NCI-H1105 treated with DMSO at 0.1 percent for 48 hours (cell line): ENCODE measurements at regions not wholly inside any gene's neighbourhood (a gene's known extent, or its start where the extent isn't known, plus 50 kb on each side); places are given as distances from the start of the nearest gene placed in this dataset.
"Not testable (repeated sequence)": the region's sequence is repeated elsewhere in the genome, so short reads cannot be mapped to it uniquely, and the experiment has no call there.

Source experiments
- DNase-seq: peaks from one replicate; lab custom pipeline; 2025; lab: John Stamatoyannopoulos, UW

- DNase-seq = no peak
These were observed 193.9 kb upstream of the RAG2 start for GRCh38 chr11:36791957-36792356.

GRCh38 chr11:36790526-36790925 is 192.5 kb upstream of the RAG2 start:
- no peak for DNase-seq

- no peak for DNase-seq
These were observed 185.8 kb upstream of the RAG2 start for GRCh38 chr11:36783808-36784207.

GRCh38 chr11:36779791-36780190 is 181.8 kb upstream of the RAG2 start:
- no peak for DNase-seq

GRCh38 chr11:36777311-36777710 is 179.3 kb upstream of the RAG2 start:
- DNase-seq = no peak

- DNase-seq = no peak
These were observed 177.7 kb upstream of the RAG2 start for GRCh38 chr11:36775756-36776155.

- no peak for DNase-seq
These were observed 177.1 kb upstream of the RAG2 start for GRCh38 chr11:36775130-36775529.

GRCh38 chr11:36774603-36775002 is 176.6 kb upstream of the RAG2 start:
- DNase-seq = no peak

GRCh38 chr11:36763187-36763586 is 165.2 kb upstream of the RAG2 start:
- no peak for DNase-seq

GRCh38 chr11:36757075-36757474 is 159.0 kb upstream of the RAG2 start:
- DNase-seq = no peak

- no peak for DNase-seq
These were observed 155.9 kb upstream of the RAG2 start for GRCh38 chr11:36753960-36754359.

- no peak for DNase-seq
These were observed 154.0 kb upstream of the RAG2 start for GRCh38 chr11:36751996-36752395.

- no peak for DNase-seq
These were observed 153.3 kb upstream of the RAG2 start for GRCh38 chr11:36751335-36751781.

GRCh38 chr11:36750349-36750748 is 152.3 kb upstream of the RAG2 start:
- no peak for DNase-seq

- no peak for DNase-seq
These were observed 150.8 kb upstream of the RAG2 start for GRCh38 chr11:36748836-36749235.

GRCh38 chr11:36746886-36747710 is 149.1 kb upstream of the RAG2 start:
- peak; percentile 88 for DNase-seq

- peak; percentile 38 for DNase-seq
These were observed 146.5 kb upstream of the RAG2 start for GRCh38 chr11:36744375-36745168.

- DNase-seq = no peak
These were observed 145.0 kb upstream of the RAG2 start for GRCh38 chr11:36743039-36743438.

- DNase-seq = no peak
These were observed 143.5 kb upstream of the RAG2 start for GRCh38 chr11:36741515-36741914.

- DNase-seq = no peak
These were observed 140.3 kb upstream of the RAG2 start for GRCh38 chr11:36738292-36738861.

- no peak for DNase-seq
These were observed 138.1 kb upstream of the RAG2 start for GRCh38 chr11:36736103-36736502.

GRCh38 chr11:36733721-36734120 is 135.7 kb upstream of the RAG2 start:
- DNase-seq = not testable (repeated sequence)

GRCh38 chr11:36730761-36731160 is 132.7 kb upstream of the RAG2 start:
- no peak for DNase-seq
